B cell (primary cell): ENCODE measurements at regions not wholly inside any gene's neighbourhood (a gene's known extent, or its start where the extent isn't known, plus 50 kb on each side); places are given as distances from the start of the nearest gene placed in this dataset.

Experiments
- ATAC-seq: fragments of 200-7000 bp; cut with Tn5 transposase; one replicate; pipeline ENCODE4 v1.10.0; 2021; ENCODE audit warnings: low read depth, mild to moderate bottlenecking, moderate number of reproducible peaks, moderate library complexity
- CTCF ChIA-PET: fragments of 350-600 bp; sonication (Branson Sonifier 250); formaldehyde crosslinking; loops from one replicate; lab custom pipeline; 2021; ENCODE audit warnings: antibody characterized with exemption, inconsistent platforms; lab: Charles Lee
- POLR2A ChIA-PET: fragments of 350-600 bp; sonication (Branson Sonifier 250); formaldehyde crosslinking; loops from one replicate; lab custom pipeline; 2021; ENCODE audit warnings: antibody characterized with exemption; lab: Charles Lee
- DNase-seq: peaks from one replicate; pipeline ENCODE4 v3.0.0; 2013
- H2AFZ ChIP-seq: 2 replicates; pipeline ENCODE4 v1.6.1; 2012; ENCODE audit warnings: mild to moderate bottlenecking, low read depth, low read length; ENCODE audit not compliant: insufficient read depth, poor library complexity, severe bottlenecking
- H3K27ac ChIP-seq, 2 donors: 1 replicate in 1 of 2; 2 replicates in 1 of 2; pipeline ENCODE4 v1.5.1; 2012 to 2013; ENCODE audit warnings: low read length in 2 of 2, mild to moderate bottlenecking in 2 of 2, moderate library complexity in 1 of 2
- H3K27me3 ChIP-seq, 4 experiments: fragments of 200-600 bp in 1 of 4; sonication (generic) in 1 of 4; replicated peaks in 1 of 4; 1 replicate in 2 of 4; 2 replicates in 2 of 4; pipeline versions ENCODE4 v1.6.1 to v1.7.0; 2013 to 2016; ENCODE audit warnings: low read length in 3 of 4, mild to moderate bottlenecking in 2 of 4, mixed read lengths in 1 of 4, moderate library complexity in 1 of 4; ENCODE audit not compliant: insufficient read depth in 4 of 4, control insufficient read depth in 3 of 4; ENCODE audit errors: control extremely low read depth in 1 of 4
- H3K36me3 ChIP-seq, 2 experiments: replicated peaks in 1 of 2; 1 replicate in 1 of 2; 2 replicates in 1 of 2; pipeline versions ENCODE4 v1.6.1 to v1.7.1; 2013; ENCODE audit warnings: low read length in 1 of 2; ENCODE audit not compliant: insufficient read depth in 2 of 2, control insufficient read depth in 1 of 2; ENCODE audit errors: control extremely low read depth in 1 of 2, extremely low read depth in 1 of 2
- H3K4me1 ChIP-seq, 2 donors: fragments of 200-600 bp in 1 of 2; sonication (generic) in 1 of 2; 1 replicate in 1 of 2; 2 replicates in 1 of 2; pipeline versions ENCODE4 v1.5.1 to v1.6.1; 2013 to 2017; ENCODE audit warnings: low read length in 2 of 2; ENCODE audit not compliant: control insufficient read depth in 2 of 2, insufficient read depth in 2 of 2
- H3K4me2 ChIP-seq: replicated peaks from 2 replicates; pipeline ENCODE3; 2012; ENCODE audit warnings: mild to moderate bottlenecking, low read depth, low read length; ENCODE audit not compliant: poor library complexity, severe bottlenecking
- H3K4me3 ChIP-seq, 5 experiments: fragments of 200-600 bp in 1 of 5; sonication (generic) in 1 of 5; 1 replicate in 3 of 5; 2 replicates in 2 of 5; pipeline versions ENCODE4 v1.5.1 to v1.7.0; 2011 to 2016; ENCODE audit warnings: low read length in 4 of 5, mild to moderate bottlenecking in 4 of 5, low read depth in 2 of 5, control low read depth in 1 of 5, moderate library complexity in 1 of 5; ENCODE audit not compliant: insufficient read depth in 1 of 5; ENCODE audit errors: control extremely low read depth in 1 of 5, extremely low read depth in 1 of 5
- H3K79me2 ChIP-seq: fragments of 200-600 bp; sonication (generic); one replicate; pipeline ENCODE4 v1.6.0; 2016; ENCODE audit warnings: low read length; ENCODE audit not compliant: control insufficient read depth, insufficient read depth
- H3K9ac ChIP-seq: fragments of 200-600 bp; sonication (generic); 2 replicates; pipeline ENCODE4 v1.6.1; 2017; ENCODE audit warnings: mild to moderate bottlenecking, low read length, moderate library complexity
- H3K9me3 ChIP-seq, 3 donors: one replicate each; pipeline versions ENCODE4 v1.6.1 to v1.7.1; 2013; ENCODE audit warnings: low read length in 2 of 3; ENCODE audit not compliant: control insufficient read depth in 2 of 3, insufficient read depth in 1 of 3; ENCODE audit errors: control extremely low read depth in 1 of 3
- H4K20me1 ChIP-seq: 2 replicates; pipeline ENCODE4 v1.6.0; 2012; ENCODE audit warnings: mild to moderate bottlenecking, low read length; ENCODE audit not compliant: insufficient read depth, control insufficient read depth, poor library complexity, severe bottlenecking
- H3K27ac Mint-ChIP-seq: one replicate; pipeline ENCODE4 v1.8.0; 2021; ENCODE audit warnings: mixed read lengths
- H3K27me3 Mint-ChIP-seq: one replicate; pipeline ENCODE4 v1.8.0; 2021; ENCODE audit warnings: mixed read lengths
- H3K4me1 Mint-ChIP-seq: one replicate; pipeline ENCODE4 v1.8.0; 2021; ENCODE audit warnings: mixed read lengths
- H3K4me3 Mint-ChIP-seq: one replicate; pipeline ENCODE4 v1.8.0; 2021; ENCODE audit warnings: mixed read lengths
- H3K9me3 Mint-ChIP-seq: one replicate; pipeline ENCODE4 v1.8.0; 2022; ENCODE audit warnings: mixed read lengths; ENCODE audit not compliant: insufficient read depth
- CTCF ChIP-seq: fragments of 200-600 bp; IDR thresholded peaks from one replicate; pipeline ENCODE4 v1.8.0; 2022; ENCODE audit warnings: antibody characterized with exemption, mild to moderate bottlenecking
- EZH2 ChIP-seq: IDR thresholded peaks from 2 replicates; pipeline ENCODE4 v1.6.1; 2012; ENCODE audit warnings: borderline replicate concordance, low read depth, mild to moderate bottlenecking, moderate library complexity, low read length; ENCODE audit not compliant: insufficient read depth, poor library complexity, severe bottlenecking
- WGBS: methylation state at CpG from one replicate; pipeline ENCODE4 v1.1.5; 2013; ENCODE audit warnings: missing lambda C conversion rate; ENCODE audit not compliant: insufficient coverage; 5-methylcytosine and 5-hydroxymethylcytosine counted together
- intact Hi-C: fragments of 100-400 bp; cut with micrococcal nuclease; formaldehyde crosslinking; loops from one replicate; pipeline ENCODE4 v1.10.0; 2022

- TF ChIP-seq EZH2 (no peak), CTCF (no peak)
- ChIA-PET POLR2A (no interaction called here), CTCF (no interaction called here)
- Histone ChIP-seq H3K4me2 (no peak overlapping the region), H2AFZ (no peak overlapping the region), H3K9me3 (no peaks in the 10 kb centered on the region), H3K27me3 (no peaks in the 10 kb centered on the region), H3K79me2 (no peaks in the 10 kb centered on the region), H3K9ac (no peak overlapping the region), H3K27ac (no peak overlapping the region), H3K4me1 (no peaks in the 10 kb centered on the region), H4K20me1 (no peaks in the 10 kb centered on the region), H3K4me3 (no peak overlapping the region), H3K36me3 (no peaks in the 10 kb centered on the region)
- Mint-ChIP-seq H3K27me3 (no peaks in the 10 kb centered on the region), H3K4me1 (no peaks in the 10 kb centered on the region), H3K27ac (no peak overlapping the region), H3K9me3 (peaks cover 11% of the 10 kb centered on the region), H3K4me3 (no peak overlapping the region)
- no CpG with 5 or more reads among the region's 4 CpGs for WGBS
- intact Hi-C loops = no loop called here
- DNase-seq (no peak), ATAC-seq (no peak)
Measured at GRCh38 chr2:4718777-4719176, 973.4 kb upstream of the SOX11 start.

DNA sequence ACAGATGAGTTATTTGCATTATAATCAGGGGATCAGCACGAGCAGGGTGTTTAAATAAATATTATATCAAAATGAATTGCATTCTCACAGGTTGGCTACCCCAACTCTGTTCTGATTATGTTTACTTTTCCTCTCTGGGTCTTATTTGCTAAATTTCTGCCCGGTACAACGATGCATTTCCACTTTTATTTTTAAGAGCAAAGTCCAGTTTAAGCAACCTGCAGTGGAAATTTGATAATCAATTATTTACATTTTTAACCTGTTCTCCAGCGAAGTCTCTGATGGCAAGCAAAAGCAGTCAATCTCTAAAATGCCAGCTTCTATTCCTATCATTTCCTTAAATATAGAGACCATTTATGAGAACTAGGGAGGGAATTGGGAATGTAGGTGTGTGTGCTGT, 966.6 kb upstream of the SOX11 start:
- Histone ChIP-seq H3K27ac (no peak overlapping the region), H3K9me3 (peaks cover 0 to 3% (median 0%) of the 10 kb centered on the region in 3 donors), H3K4me3 (no peak overlapping the region), H2AFZ (no peak overlapping the region), H3K79me2 (no peaks in the 10 kb centered on the region), H3K4me2 (no peak overlapping the region), H4K20me1 (no peaks in the 10 kb centered on the region), H3K27me3 (no peaks in the 10 kb centered on the region), H3K9ac (no peak overlapping the region), H3K4me1 (no peaks in the 10 kb centered on the region), H3K36me3 (no peaks in the 10 kb centered on the region)
- 100% methylated on average over 2 of the region's 4 CpGs for WGBS
- TF ChIP-seq EZH2 (no peak), CTCF (no peak)
- intact Hi-C loops = no loop called here
- H3K27ac Mint-ChIP-seq = no peak overlapping the region
- ChIA-PET POLR2A (no interaction called here), CTCF (no interaction called here)
- H3K9me3 Mint-ChIP-seq = no peaks in the 10 kb centered on the region
- no peaks in the 10 kb centered on the region for H3K4me1 Mint-ChIP-seq
- no peaks in the 10 kb centered on the region for H3K27me3 Mint-ChIP-seq
- ATAC-seq = no peak
- no peak for DNase-seq
- no peak overlapping the region for H3K4me3 Mint-ChIP-seq
